ENCODE measurements at regions not wholly inside any gene's neighbourhood (a gene's known extent, or its start where the extent isn't known, plus 50 kb on each side); places are given as distances from the start of the nearest gene placed in this dataset.
A peak's percentile ranks its signal among the peaks of the same experiment; 100 is the strongest.

DNA sequence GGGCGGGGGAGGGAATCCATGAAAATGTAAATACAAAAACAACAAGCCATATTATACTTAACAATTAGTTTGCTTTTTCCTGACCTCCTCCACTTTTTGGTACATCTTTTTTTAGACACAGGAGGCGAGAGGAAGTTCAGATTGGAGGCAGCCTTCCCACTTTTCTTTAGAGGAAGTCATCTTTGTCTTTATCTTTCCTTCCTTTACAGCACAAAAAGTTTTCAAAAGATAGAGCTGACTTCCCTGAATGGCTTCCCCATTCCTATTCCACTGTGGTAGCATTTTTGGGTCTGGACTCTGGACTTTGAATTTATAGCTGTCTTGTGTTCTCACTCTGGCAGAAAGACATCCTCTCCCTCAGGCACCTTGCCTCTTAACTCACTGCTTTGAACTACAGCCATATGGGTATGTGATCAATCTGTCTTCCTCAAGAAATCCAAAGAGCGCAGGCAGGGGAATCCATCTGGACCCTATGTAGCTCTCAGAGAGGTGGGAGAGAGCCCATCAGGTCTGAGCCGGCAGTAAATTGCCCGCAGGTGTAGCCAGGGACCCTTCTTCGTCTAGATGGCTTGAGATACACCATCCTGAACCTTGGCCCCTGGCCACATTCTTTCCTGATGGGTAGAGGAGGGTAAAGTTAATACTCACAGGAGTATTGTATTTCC lies 101.9 kb downstream of the AQP4 start:
- TF ChIP-seq POLR2A (IDR thresholded peaks at IDR 0.05): no peak
- TF ChIP-seq POLR2AphosphoS5 (IDR thresholded peaks at IDR 0.05): no peak
- TF ChIP-seq, protein P1, sequence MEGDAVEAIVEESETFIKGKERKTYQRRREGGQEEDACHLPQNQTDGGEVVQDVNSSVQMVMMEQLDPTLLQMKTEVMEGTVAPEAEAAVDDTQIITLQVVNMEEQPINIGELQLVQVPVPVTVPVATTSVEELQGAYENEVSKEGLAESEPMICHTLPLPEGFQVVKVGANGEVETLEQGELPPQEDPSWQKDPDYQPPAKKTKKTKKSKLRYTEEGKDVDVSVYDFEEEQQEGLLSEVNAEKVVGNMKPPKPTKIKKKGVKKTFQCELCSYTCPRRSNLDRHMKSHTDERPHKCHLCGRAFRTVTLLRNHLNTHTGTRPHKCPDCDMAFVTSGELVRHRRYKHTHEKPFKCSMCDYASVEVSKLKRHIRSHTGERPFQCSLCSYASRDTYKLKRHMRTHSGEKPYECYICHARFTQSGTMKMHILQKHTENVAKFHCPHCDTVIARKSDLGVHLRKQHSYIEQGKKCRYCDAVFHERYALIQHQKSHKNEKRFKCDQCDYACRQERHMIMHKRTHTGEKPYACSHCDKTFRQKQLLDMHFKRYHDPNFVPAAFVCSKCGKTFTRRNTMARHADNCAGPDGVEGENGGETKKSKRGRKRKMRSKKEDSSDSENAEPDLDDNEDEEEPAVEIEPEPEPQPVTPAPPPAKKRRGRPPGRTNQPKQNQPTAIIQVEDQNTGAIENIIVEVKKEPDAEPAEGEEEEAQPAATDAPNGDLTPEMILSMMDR (IDR thresholded peaks at IDR 0.05): no peak
- WGBS: 42% methylated on average over 6 of the region's 6 CpGs
- H3K27ac ChIP-seq: peak overlapping the region; percentile 50 to 59
- H3K27me3 ChIP-seq (replicated peaks; ENCODE audit: insufficient read depth): no peaks in the 10 kb centered on the region
- H3K4me1 ChIP-seq (replicated peaks): peaks cover 2% of the 10 kb centered on the region
- no peaks in the 10 kb centered on the region for H3K9me3 ChIP-seq
- DNase-seq (ENCODE audit: low spot score): no peak
- no peaks in the 10 kb centered on the region for H3K36me3 ChIP-seq
- intact Hi-C loops (cut with DNase I): no loop called here
- H3K4me3 ChIP-seq: no peak overlapping the region

DNA sequence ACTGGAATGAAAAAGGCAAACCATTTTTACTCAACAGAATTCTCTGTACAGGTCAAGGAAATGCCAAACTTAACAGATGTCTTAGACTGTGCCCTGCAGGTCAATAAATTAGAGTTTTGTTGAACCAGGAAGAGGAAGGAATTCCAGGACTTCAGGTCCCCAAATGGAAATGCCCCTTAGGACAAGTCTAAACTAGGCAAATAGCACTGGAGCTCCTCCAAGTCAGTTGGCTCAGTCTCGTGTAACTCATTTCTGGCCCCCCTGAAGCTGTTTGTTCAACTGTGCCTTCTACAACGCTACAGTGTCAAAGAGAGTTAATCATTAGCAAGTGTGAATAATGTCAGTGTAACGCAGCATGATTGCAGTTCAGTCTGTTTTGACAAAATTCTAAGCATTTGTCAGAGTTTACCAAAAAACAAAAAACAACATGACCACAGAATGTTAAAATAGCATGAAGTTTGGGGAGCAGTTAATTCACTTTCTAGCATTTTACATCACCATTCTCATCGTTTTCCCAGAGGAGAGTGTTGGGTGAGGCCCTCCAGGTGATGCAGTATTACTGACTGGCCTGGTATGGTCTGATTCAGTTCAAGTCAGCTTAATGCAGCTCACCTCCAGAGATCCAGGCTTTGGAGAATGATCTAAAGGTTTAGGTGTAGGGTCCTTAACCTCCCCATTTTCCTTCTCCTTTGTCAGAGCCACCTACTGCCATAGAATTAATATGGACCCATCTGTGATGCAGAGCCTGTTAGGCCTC lies 108.1 kb downstream of the AQP4 start:
- 16% methylated on average over 4 of the region's 4 CpGs for WGBS
- DNase-seq (ENCODE audit: low spot score): peak; percentile 74
- Histone ChIP-seq H3K4me1 (replicated peaks) (no peaks in the 10 kb centered on the region), H3K27me3 (replicated peaks; ENCODE audit: insufficient read depth) (no peaks in the 10 kb centered on the region), H3K4me3 (no peak overlapping the region), H3K9me3 (no peaks in the 10 kb centered on the region), H3K27ac (peak overlapping the region in 1 of 2 donors; percentile 6), H3K36me3 (no peaks in the 10 kb centered on the region)
- intact Hi-C loops (cut with DNase I): no loop called here
- no peak for TF ChIP-seq POLR2A (IDR thresholded peaks at IDR 0.05)
- TF ChIP-seq, protein P1 (IDR thresholded peaks at IDR 0.05): no peak
- peak; percentile 60 for TF ChIP-seq POLR2AphosphoS5 (IDR thresholded peaks at IDR 0.05)

DNA sequence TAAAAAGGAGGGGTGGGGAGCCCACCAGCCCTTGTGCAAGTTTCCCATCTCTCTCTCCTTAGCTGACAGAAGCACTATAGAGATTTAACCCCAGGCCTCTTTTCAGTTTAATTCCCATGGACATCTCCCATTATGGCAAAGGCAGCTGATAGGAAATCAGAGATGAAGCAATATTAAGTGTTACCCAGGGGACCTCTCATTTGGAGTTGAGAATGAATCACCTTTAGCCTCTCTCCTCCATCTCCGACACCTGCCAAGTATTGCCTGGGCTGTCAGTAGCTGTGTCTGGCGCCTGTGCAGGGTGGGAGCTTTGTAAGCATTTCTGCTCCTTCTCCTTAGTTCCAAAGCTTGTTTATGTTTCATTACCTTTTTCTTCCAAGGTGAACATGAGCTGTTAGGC lies 109.0 kb downstream of the AQP4 start:
- no peak for TF ChIP-seq POLR2A (IDR thresholded peaks at IDR 0.05)
- TF ChIP-seq, protein P1 (IDR thresholded peaks at IDR 0.05): no peak
- no peak for TF ChIP-seq POLR2AphosphoS5 (IDR thresholded peaks at IDR 0.05)
- 67% methylated on average over 2 of the region's 2 CpGs for WGBS
- intact Hi-C loops (cut with DNase I): no loop called here

DNA sequence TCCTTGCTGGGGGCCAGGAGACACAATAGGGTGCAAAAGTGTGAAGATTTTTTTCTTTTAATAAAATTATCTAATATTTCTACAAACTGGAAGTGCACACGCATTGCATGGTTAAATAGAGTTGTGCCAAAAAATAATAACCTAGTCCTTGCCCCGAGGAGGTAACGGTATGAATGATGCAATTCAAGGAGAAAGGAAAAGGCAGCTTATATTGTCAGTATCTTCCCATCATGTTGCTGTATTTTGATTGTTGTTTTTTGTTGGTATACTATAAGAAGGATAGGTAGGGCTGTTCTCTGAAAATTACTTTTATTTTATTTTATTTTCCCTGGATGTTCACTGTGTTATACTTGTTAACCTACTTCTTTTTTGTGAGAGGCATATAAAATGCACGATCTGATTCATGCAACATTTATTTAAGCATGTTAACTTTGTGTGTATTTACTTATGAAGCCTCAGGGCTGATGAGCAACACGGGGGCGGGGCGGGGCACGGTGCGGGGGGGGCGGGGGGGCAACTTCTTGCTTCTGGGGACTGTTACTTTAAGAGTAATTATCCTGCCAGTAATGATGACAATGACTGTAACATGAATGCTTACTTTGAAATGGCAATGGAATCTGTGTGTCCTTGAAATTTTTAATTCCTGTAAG lies 118.6 kb downstream of the AQP4 start:
- Histone ChIP-seq H3K36me3 (no peaks in the 10 kb centered on the region), H3K9me3 (no peaks in the 10 kb centered on the region), H3K27me3 (replicated peaks; ENCODE audit: insufficient read depth) (no peaks in the 10 kb centered on the region), H3K4me3 (no peak overlapping the region), H3K4me1 (replicated peaks) (peaks cover 13% of the 10 kb centered on the region), H3K27ac (peak overlapping the region in 1 of 2 donors; percentile 46)
- peak; percentile 19 for TF ChIP-seq POLR2AphosphoS5 (IDR thresholded peaks at IDR 0.05)
- TF ChIP-seq, protein P1 (IDR thresholded peaks at IDR 0.05): no peak
- no peak for TF ChIP-seq POLR2A (IDR thresholded peaks at IDR 0.05)
- 25% methylated on average over 10 of the region's 10 CpGs for WGBS
- intact Hi-C loops (cut with DNase I): no loop called here
- no peak for DNase-seq (ENCODE audit: low spot score)

More for the DNA sequence above, 109.0 kb downstream of the AQP4 start:
- no peak for DNase-seq (ENCODE audit: low spot score)
- Histone ChIP-seq H3K4me3 (no peak overlapping the region), H3K4me1 (replicated peaks) (no peaks in the 10 kb centered on the region), H3K27ac (no peak overlapping the region), H3K36me3 (no peaks in the 10 kb centered on the region), H3K27me3 (replicated peaks; ENCODE audit: insufficient read depth) (no peaks in the 10 kb centered on the region), H3K9me3 (no peaks in the 10 kb centered on the region)

All from prostate gland (tissue), 2 donors.